Smooth muscle cell (in vitro differentiated cells): ENCODE measurements at regions not wholly inside any gene's neighbourhood (a gene's known extent, or its start where the extent isn't known, plus 50 kb on each side); places are given as distances from the start of the nearest gene placed in this dataset.

ENCODE experiments used
- DNase-seq: peaks from one replicate; lab custom pipeline; 2025; ENCODE audit not compliant: unreplicated experiment; lab: John Stamatoyannopoulos, UW
- H2AFZ ChIP-seq: fragments of 200-600 bp; sonication (generic); 2 replicates; pipeline ENCODE4 v1.6.0; 2016; ENCODE audit warnings: antibody characterized with exemption, low read depth, mild to moderate bottlenecking
- H3F3A ChIP-seq: fragments of 200-600 bp; sonication (generic); 2 replicates; pipeline ENCODE4 v1.6.0; 2017; ENCODE audit warnings: antibody characterized with exemption, low read depth
- H3K27ac ChIP-seq: fragments of 200-600 bp; sonication (generic); 2 replicates; pipeline ENCODE4 v1.5.1; 2016; ENCODE audit warnings: low read depth, mild to moderate bottlenecking
- H3K27me3 ChIP-seq: fragments of 200-600 bp; sonication (generic); 2 replicates; pipeline ENCODE4 v1.6.1; 2016; ENCODE audit warnings: low read depth, mild to moderate bottlenecking
- H3K36me3 ChIP-seq: fragments of 200-600 bp; sonication (generic); 2 replicates; pipeline ENCODE4 v1.5.1; 2016; ENCODE audit warnings: low read depth
- H3K4me1 ChIP-seq: fragments of 200-600 bp; sonication (generic); 2 replicates; pipeline ENCODE4 v1.5.1; 2016; ENCODE audit warnings: low read depth
- H3K4me2 ChIP-seq: fragments of 200-600 bp; sonication (generic); 2 replicates; pipeline ENCODE4 v1.6.0; 2016; ENCODE audit warnings: mild to moderate bottlenecking
- H3K4me3 ChIP-seq: fragments of 200-600 bp; sonication (generic); 2 replicates; pipeline ENCODE4 v1.5.1; 2016; ENCODE audit warnings: mild to moderate bottlenecking
- H3K79me2 ChIP-seq: fragments of 200-600 bp; sonication (generic); 2 replicates; pipeline ENCODE4 v1.6.0; 2016; ENCODE audit warnings: low read depth, mild to moderate bottlenecking
- H3K9ac ChIP-seq: fragments of 200-600 bp; sonication (generic); 2 replicates; pipeline ENCODE4 v1.6.0; 2016; ENCODE audit warnings: low read depth
- H3K9me3 ChIP-seq: fragments of 200-600 bp; sonication (generic); replicated peaks from 2 replicates; pipeline ENCODE4 v1.5.1; 2016; ENCODE audit warnings: low read depth
- H4K20me1 ChIP-seq: fragments of 200-600 bp; sonication (generic); 2 replicates; pipeline ENCODE4 v1.6.0; 2016; ENCODE audit warnings: low read depth
- WGBS: methylation state at CpG from one replicate; pipeline ENCODE4 v1.1.7; 2016; ENCODE audit warnings: low lambda C conversion rate; 5-methylcytosine and 5-hydroxymethylcytosine counted together
- TF ChIP-seq, protein P1 (sequence below): fragments of 200-600 bp; sonication (generic); IDR thresholded peaks from 2 replicates; pipeline ENCODE4 v1.5.1; 2017; ENCODE audit warnings: borderline replicate concordance, mild to moderate bottlenecking, antibody characterized with exemption; ENCODE audit not compliant: insufficient read depth, poor library complexity, severe bottlenecking

GRCh38 chr16:54226296-54227010, 60.1 kb downstream of the IRX3 start:
- no peaks in the 10 kb centered on the region for H3K79me2 ChIP-seq
- TF ChIP-seq, protein P1, sequence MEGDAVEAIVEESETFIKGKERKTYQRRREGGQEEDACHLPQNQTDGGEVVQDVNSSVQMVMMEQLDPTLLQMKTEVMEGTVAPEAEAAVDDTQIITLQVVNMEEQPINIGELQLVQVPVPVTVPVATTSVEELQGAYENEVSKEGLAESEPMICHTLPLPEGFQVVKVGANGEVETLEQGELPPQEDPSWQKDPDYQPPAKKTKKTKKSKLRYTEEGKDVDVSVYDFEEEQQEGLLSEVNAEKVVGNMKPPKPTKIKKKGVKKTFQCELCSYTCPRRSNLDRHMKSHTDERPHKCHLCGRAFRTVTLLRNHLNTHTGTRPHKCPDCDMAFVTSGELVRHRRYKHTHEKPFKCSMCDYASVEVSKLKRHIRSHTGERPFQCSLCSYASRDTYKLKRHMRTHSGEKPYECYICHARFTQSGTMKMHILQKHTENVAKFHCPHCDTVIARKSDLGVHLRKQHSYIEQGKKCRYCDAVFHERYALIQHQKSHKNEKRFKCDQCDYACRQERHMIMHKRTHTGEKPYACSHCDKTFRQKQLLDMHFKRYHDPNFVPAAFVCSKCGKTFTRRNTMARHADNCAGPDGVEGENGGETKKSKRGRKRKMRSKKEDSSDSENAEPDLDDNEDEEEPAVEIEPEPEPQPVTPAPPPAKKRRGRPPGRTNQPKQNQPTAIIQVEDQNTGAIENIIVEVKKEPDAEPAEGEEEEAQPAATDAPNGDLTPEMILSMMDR = no peak

GRCh38 chr16:54219709-54220108, 66.9 kb downstream of the IRX3 start:
- DNase-seq = no peak
- 93% methylated on average over 2 of the region's 2 CpGs for WGBS
- Histone ChIP-seq H2AFZ (no peak overlapping the region), H3K4me1 (no peaks in the 10 kb centered on the region), H3K9me3 (no peaks in the 10 kb centered on the region), H4K20me1 (no peaks in the 10 kb centered on the region), H3K79me2 (no peaks in the 10 kb centered on the region), H3K27ac (no peak overlapping the region), H3F3A (no peaks in the 10 kb centered on the region), H3K9ac (no peak overlapping the region), H3K4me2 (no peak overlapping the region), H3K4me3 (no peak overlapping the region), H3K27me3 (peaks cover 15% of the 10 kb centered on the region), H3K36me3 (no peaks in the 10 kb centered on the region)
- TF ChIP-seq, protein P1 = no peak

More at GRCh38 chr16:54226296-54227010, 60.1 kb downstream of the IRX3 start:
- H3K27ac ChIP-seq = no peak overlapping the region
- no peaks in the 10 kb centered on the region for H3K9me3 ChIP-seq
- H3F3A ChIP-seq = no peaks in the 10 kb centered on the region
- no peaks in the 10 kb centered on the region for H4K20me1 ChIP-seq
- H3K27me3 ChIP-seq = peaks cover 3% of the 10 kb centered on the region
- H3K4me1 ChIP-seq = no peaks in the 10 kb centered on the region
- no peak overlapping the region for H2AFZ ChIP-seq
- 96% methylated on average over 10 of the region's 10 CpGs for WGBS
- H3K4me2 ChIP-seq = no peak overlapping the region
- no peak for DNase-seq
- H3K36me3 ChIP-seq = no peaks in the 10 kb centered on the region
- H3K4me3 ChIP-seq = no peak overlapping the region
- no peak overlapping the region for H3K9ac ChIP-seq

- 86% methylated on average over 4 of the region's 4 CpGs for whole genome bisulfite sequencing
- Histone ChIP-seq H3K4me3 (no peak overlapping the region), H3K27ac (no peak overlapping the region), H3K4me1 (no peaks in the 10 kb centered on the region), H3K4me2 (no peak overlapping the region), H2AFZ (no peak overlapping the region), H3F3A (no peaks in the 10 kb centered on the region), H3K36me3 (no peaks in the 10 kb centered on the region), H4K20me1 (no peaks in the 10 kb centered on the region), H3K9ac (no peak overlapping the region), H3K9me3 (no peaks in the 10 kb centered on the region), H3K27me3 (peaks cover 15% of the 10 kb centered on the region), H3K79me2 (no peaks in the 10 kb centered on the region)
- no peak for DNase-seq
- TF ChIP-seq, protein P1 = no peak
Measured at GRCh38 chr16:54216688-54217087, 69.9 kb downstream of the IRX3 start.

DNA sequence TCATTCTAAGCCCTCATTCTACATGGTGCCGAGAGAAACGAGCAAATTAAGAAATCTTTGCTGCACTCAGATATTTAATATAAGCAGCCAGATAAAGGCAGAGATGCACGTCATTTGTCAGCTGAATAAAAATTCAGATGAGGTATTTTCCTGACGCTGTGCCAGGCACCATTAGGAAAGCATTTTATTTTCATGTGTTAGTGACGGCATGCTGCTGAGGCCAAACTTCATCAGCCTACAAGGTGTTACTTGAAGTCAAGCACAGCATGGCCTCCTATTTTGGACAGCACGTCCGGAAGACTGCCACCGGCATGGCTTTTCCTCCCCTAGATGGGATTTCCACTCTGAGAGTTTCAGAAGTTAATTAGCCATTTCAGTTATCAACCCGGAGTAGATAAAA, 70.3 kb downstream of the IRX3 start:
- TF ChIP-seq, protein P1 = no peak
- Histone ChIP-seq H3K27ac (no peak overlapping the region), H2AFZ (no peak overlapping the region), H3K4me2 (no peak overlapping the region), H3K79me2 (no peaks in the 10 kb centered on the region), H3K4me1 (no peaks in the 10 kb centered on the region), H3K9ac (no peak overlapping the region), H3F3A (no peaks in the 10 kb centered on the region), H3K36me3 (no peaks in the 10 kb centered on the region), H3K4me3 (no peak overlapping the region), H3K27me3 (peaks cover 15% of the 10 kb centered on the region), H4K20me1 (no peaks in the 10 kb centered on the region), H3K9me3 (no peaks in the 10 kb centered on the region)
- 91% methylated on average over 9 of the region's 9 CpGs for WGBS
- DNase-seq = no peak
